Keratinocyte (primary cell): ENCODE measurements at regions not wholly inside any gene's neighbourhood (a gene's known extent, or its start where the extent isn't known, plus 50 kb on each side); places are given as distances from the start of the nearest gene placed in this dataset.

ENCODE experiments used
- EZH2 ChIP-seq: IDR thresholded peaks from one replicate; pipeline ENCODE4 v1.6.1; 2012; ENCODE audit warnings: inconsistent platforms, mild to moderate bottlenecking, low read length, moderate library complexity
- TF ChIP-seq, protein P1 (sequence below), 3 experiments: IDR thresholded peaks in 1 of 3; conservative IDR thresholded peaks in 1 of 3; optimal IDR thresholded peaks in 1 of 3; 2 replicates in 2 of 3; 3 replicates in 1 of 3; pipeline versions ENCODE3 to v1.5.1; 2011; ENCODE audit warnings: low read length in 3 of 3, mild to moderate bottlenecking in 3 of 3, moderate library complexity in 2 of 3, control low read depth in 1 of 3, inconsistent platforms in 1 of 3; ENCODE audit not compliant: insufficient read depth in 2 of 3; ENCODE audit errors: extremely low read depth in 1 of 3

DNA sequence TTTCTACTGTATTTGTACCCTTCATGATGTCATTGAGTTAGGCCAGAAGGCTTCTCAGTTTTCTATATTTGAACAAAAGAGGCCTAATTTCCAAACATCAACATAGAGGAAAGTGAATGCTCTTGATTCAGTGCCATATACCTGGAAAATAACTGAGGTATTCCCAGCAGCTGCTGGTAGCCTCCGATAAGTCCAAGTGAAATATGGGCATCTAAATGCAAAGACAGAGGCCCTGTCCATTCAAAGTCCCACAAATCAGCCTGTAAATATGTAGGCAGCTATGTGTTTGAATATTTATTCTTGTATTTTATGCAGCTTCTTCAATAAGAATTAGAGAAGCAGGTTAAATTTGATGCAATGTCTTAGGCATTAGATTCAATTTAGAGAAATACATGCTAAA is 89.5 kb upstream of the DPP10 start:
- TF ChIP-seq EZH2 = no peak
- TF ChIP-seq, protein P1, sequence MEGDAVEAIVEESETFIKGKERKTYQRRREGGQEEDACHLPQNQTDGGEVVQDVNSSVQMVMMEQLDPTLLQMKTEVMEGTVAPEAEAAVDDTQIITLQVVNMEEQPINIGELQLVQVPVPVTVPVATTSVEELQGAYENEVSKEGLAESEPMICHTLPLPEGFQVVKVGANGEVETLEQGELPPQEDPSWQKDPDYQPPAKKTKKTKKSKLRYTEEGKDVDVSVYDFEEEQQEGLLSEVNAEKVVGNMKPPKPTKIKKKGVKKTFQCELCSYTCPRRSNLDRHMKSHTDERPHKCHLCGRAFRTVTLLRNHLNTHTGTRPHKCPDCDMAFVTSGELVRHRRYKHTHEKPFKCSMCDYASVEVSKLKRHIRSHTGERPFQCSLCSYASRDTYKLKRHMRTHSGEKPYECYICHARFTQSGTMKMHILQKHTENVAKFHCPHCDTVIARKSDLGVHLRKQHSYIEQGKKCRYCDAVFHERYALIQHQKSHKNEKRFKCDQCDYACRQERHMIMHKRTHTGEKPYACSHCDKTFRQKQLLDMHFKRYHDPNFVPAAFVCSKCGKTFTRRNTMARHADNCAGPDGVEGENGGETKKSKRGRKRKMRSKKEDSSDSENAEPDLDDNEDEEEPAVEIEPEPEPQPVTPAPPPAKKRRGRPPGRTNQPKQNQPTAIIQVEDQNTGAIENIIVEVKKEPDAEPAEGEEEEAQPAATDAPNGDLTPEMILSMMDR (optimal IDR thresholded peaks at IDR 0.05 in 1 of 3, IDR thresholded peaks at IDR 0.05 in 1 of 3, conservative IDR thresholded peaks at IDR 0.05 in 1 of 3; ENCODE audit: extremely low read depth in 1 of 3, insufficient read depth in 2 of 3, low read length in 3 of 3) = no peak
